Right lobe of liver (tissue), 6 donors: ENCODE measurements at regions not wholly inside any gene's neighbourhood (a gene's known extent, or its start where the extent isn't known, plus 50 kb on each side); places are given as distances from the start of the nearest gene placed in this dataset.

Experiments
- ATAC-seq, 4 donors: fragments of 200-7000 bp; cut with Tn5 transposase; one replicate each; pipeline ENCODE4 v1.9.1; 2020; ENCODE audit warnings: mild to moderate bottlenecking in 4 of 4, moderate library complexity in 4 of 4
- DNase-seq, 3 donors: peaks; one replicate each; pipeline ENCODE4 v3.0.0-alpha.2; 2020
- H3K27ac ChIP-seq, 3 donors: fragments of 200-600 bp; one replicate each; pipeline ENCODE4 v1.8.0; 2022
- H3K27me3 ChIP-seq, 2 donors: fragments of 200-600 bp; one replicate each; pipeline ENCODE4 v1.8.0; 2022
- H3K36me3 ChIP-seq, 4 donors: fragments of 200-600 bp; sonication (generic) in 1 of 4; one replicate each; pipeline versions ENCODE4 v1.5.1 to v1.8.0; 2017 to 2022; ENCODE audit warnings: control low read depth in 1 of 4
- H3K4me1 ChIP-seq, 4 donors: fragments of 200-600 bp; sonication (generic) in 1 of 4; one replicate each; pipeline versions ENCODE4 v1.5.1 to v1.8.0; 2017 to 2022; ENCODE audit warnings: control low read depth in 1 of 4
- H3K4me3 ChIP-seq, 3 donors: fragments of 200-600 bp; one replicate each; pipeline ENCODE4 v1.8.0; 2022
- H3K9me3 ChIP-seq, 4 donors: fragments of 200-600 bp; sonication (generic) in 1 of 4; one replicate each; pipeline versions ENCODE4 v1.5.1 to v1.8.0; 2017 to 2022; ENCODE audit warnings: control low read depth in 1 of 4
- POLR2A ChIP-seq: fragments of 450-650 bp; IDR thresholded peaks from one replicate; pipeline ENCODE4 v1.6.1; 2017; ENCODE audit warnings: antibody characterized with exemption, mild to moderate bottlenecking
- WGBS: methylation state at CpG from one replicate; pipeline ENCODE4 v1.1.6; 2018; ENCODE audit warnings: low coverage, low lambda C conversion rate; ENCODE audit not compliant: insufficient coverage; ENCODE audit errors: missing lambda C conversion rate; 5-methylcytosine and 5-hydroxymethylcytosine counted together
- intact Hi-C, 2 donors: fragments of 100-400 bp; cut with DNase I; formaldehyde crosslinking; loops; one replicate each; pipeline versions ENCODE4 v1.11.2 to v1.14.1; 2022
- TF ChIP-seq, protein P1 (sequence below), 4 donors: fragments of 200-600 bp in 3 of 4; fragments of 450-650 bp in 1 of 4; IDR thresholded peaks; one replicate each; pipeline versions ENCODE4 v1.5.1 to v1.8.0; 2016 to 2022; ENCODE audit warnings: antibody characterized with exemption in 4 of 4, mild to moderate bottlenecking in 2 of 4
- donor health status: DM: no; HTN: yes; CAD: no.
- donor health status: DM: no; HTN: no; CAD: no.
- donor health status: DM: no; HTN: no; CAD: no.
- donor health status: DM: no; HTN: yes; CAD: no.
- donor health status: DM: no; HTN: yes; CAD: no.

DNA sequence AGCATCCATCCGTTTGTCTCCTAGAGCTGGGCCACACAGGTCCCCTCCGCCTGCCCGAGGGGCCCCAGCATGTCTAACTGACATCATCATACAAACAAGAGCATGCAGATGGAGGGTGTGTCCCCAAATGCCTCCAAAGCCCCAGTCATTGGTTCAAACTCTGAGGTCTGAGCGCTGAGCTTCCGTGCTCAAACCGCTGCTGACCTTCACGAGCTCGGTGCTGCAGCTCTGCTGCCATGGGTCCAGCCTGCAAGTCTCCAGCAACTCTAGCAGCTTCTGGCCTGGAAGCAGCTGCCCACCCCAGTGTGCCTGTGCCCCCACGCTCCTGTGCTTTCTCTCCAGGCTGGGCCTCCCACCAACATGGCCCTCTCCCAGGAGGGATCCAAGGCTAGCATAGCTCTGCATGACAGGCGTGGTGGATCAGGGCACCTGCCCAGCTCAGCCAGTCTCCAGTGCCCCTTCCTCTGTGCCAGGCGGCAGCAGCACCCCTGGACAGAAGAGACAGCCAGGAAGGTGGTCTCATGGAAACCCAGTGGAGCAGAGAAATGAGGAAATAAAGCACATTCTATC, 131.6 kb upstream of the PMEPA1 start:
- TF ChIP-seq, protein P1, sequence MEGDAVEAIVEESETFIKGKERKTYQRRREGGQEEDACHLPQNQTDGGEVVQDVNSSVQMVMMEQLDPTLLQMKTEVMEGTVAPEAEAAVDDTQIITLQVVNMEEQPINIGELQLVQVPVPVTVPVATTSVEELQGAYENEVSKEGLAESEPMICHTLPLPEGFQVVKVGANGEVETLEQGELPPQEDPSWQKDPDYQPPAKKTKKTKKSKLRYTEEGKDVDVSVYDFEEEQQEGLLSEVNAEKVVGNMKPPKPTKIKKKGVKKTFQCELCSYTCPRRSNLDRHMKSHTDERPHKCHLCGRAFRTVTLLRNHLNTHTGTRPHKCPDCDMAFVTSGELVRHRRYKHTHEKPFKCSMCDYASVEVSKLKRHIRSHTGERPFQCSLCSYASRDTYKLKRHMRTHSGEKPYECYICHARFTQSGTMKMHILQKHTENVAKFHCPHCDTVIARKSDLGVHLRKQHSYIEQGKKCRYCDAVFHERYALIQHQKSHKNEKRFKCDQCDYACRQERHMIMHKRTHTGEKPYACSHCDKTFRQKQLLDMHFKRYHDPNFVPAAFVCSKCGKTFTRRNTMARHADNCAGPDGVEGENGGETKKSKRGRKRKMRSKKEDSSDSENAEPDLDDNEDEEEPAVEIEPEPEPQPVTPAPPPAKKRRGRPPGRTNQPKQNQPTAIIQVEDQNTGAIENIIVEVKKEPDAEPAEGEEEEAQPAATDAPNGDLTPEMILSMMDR (IDR thresholded peaks at IDR 0.05), result no peak
- no peak for TF ChIP-seq POLR2A
- Histone ChIP-seq H3K4me1 (no peaks in the 10 kb centered on the region), H3K4me3 (no peak overlapping the region), H3K27ac (no peak overlapping the region), H3K27me3 (no peaks in the 10 kb centered on the region), H3K9me3 (no peaks in the 10 kb centered on the region), H3K36me3 (no peaks in the 10 kb centered on the region)
- no peak for DNase-seq
- 52% methylated on average over 2 of the region's 11 CpGs for WGBS
- no peak for ATAC-seq
- intact Hi-C loops, result no loop called here

DNA sequence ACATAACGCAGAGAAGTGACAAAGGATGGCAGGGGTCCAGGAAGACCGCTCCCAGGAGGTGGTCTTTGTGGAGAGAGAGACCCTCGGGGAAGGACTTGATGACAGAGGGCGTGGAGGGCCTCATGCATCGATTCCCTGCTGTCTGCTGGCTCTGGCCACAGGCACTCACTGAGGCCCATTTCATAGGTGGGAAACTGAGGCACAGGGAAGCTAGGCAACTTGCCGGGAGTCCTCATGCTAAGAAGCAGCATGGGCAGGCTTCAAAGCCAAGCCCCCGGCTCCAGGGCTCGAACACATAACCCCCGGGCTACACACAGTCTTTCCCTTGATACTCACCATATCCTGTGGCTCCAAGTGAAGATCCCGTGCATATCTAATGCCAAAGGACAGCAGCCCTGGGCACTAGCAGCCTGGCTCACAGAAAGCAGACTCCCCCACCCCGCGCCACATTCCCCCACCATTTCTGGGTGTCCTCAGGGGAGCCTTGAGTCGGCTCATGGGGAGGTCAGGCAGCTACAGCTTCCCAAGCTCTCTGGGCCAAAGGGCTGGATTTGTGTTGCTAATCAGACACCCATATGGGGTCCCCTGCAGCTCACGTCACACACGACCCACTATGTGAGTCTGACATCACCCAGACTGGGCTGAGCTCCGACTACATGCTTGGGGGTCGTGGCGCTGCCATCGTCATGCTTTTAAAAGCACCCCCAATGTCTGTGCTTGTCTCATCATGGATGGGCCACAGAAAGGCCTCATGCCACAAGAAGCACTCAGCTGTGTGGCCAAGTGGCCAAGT, 130.9 kb upstream of the PMEPA1 start:
- Histone ChIP-seq H3K36me3 (no peaks in the 10 kb centered on the region), H3K4me1 (no peaks in the 10 kb centered on the region), H3K9me3 (no peaks in the 10 kb centered on the region), H3K27me3 (no peaks in the 10 kb centered on the region), H3K4me3 (no peak overlapping the region), H3K27ac (no peak overlapping the region)
- DNase-seq (no peak), ATAC-seq (no peak)
- TF ChIP-seq, protein P1 (IDR thresholded peaks at IDR 0.05), result no peak
- TF ChIP-seq POLR2A, result no peak
- WGBS, result no CpG with 5 or more reads among the region's 19 CpGs
- intact Hi-C loops, result no loop called here

DNA sequence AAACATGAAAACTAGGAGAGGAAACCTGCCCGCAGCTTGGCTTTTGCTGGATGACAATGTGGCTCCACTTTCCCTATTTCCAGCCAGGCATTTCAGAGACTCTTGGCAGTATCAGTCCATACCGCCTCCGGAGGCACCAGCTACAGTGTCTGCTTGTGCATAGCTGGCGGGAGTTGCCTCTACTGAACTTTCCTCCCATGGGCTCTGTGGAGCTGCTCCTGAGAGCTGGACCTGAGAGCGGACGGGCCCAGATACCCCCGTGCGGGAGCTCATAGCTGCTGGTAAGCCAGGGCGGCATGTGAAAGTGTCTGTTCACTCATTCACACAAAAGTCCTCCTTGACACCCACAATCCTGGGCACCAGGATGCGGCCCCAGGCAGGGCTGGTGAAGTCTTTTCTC, 130.3 kb upstream of the PMEPA1 start:
- no peaks in the 10 kb centered on the region for H3K27me3 ChIP-seq
- no peak for ATAC-seq
- DNase-seq, result no peak

DNA sequence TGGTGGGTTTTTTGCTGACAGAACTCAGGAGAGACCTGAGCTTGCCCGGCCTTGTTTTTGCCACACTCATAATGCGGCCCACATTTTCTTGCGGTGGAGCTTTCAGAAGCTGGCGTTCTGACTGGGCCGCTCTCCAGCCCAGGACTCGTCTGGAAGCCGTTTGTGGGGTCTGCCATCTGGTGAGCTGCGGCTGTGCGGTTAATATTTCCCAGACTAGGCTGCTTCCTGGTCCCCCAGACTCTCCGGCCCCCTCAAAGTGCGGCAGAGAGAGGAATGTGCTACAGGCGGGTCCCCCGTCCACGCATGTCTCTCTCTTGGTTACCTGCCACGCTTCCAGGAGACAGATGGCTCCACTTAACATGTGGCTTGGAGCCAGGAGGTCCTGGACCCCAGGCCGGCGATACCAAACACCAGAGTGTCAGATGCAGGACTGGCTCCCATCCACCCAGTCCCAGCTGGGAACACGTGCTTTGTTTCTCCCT, 128.9 kb upstream of the PMEPA1 start:
- Histone ChIP-seq H3K27ac (no peak overlapping the region), H3K27me3 (no peaks in the 10 kb centered on the region), H3K4me3 (no peak overlapping the region), H3K9me3 (no peaks in the 10 kb centered on the region), H3K4me1 (no peaks in the 10 kb centered on the region), H3K36me3 (no peaks in the 10 kb centered on the region)
- WGBS, result 37% methylated on average over 6 of the region's 18 CpGs
- ATAC-seq (no peak), DNase-seq (no peak)
- TF ChIP-seq, protein P1 (IDR thresholded peaks at IDR 0.05), result no peak
- TF ChIP-seq POLR2A, result no peak
- intact Hi-C loops, result no loop called here

More for the DNA sequence above, 130.3 kb upstream of the PMEPA1 start:
- no peaks in the 10 kb centered on the region for H3K36me3 ChIP-seq
- WGBS, result 58% methylated on average over 6 of the region's 10 CpGs
- intact Hi-C loops, result no loop called here
- H3K4me1 ChIP-seq, result no peaks in the 10 kb centered on the region
- no peak overlapping the region for H3K4me3 ChIP-seq
- TF ChIP-seq POLR2A, result no peak
- TF ChIP-seq, protein P1 (IDR thresholded peaks at IDR 0.05), result no peak
- no peaks in the 10 kb centered on the region for H3K9me3 ChIP-seq
- no peak overlapping the region for H3K27ac ChIP-seq
